ENCODE measurements at regions not wholly inside any gene's neighbourhood (a gene's known extent, or its start where the extent isn't known, plus 50 kb on each side); places are given as distances from the start of the nearest gene placed in this dataset.
"Not testable (repeated sequence)": the region's sequence is repeated elsewhere in the genome, so short reads cannot be mapped to it uniquely, and the experiment has no call there.

DNA sequence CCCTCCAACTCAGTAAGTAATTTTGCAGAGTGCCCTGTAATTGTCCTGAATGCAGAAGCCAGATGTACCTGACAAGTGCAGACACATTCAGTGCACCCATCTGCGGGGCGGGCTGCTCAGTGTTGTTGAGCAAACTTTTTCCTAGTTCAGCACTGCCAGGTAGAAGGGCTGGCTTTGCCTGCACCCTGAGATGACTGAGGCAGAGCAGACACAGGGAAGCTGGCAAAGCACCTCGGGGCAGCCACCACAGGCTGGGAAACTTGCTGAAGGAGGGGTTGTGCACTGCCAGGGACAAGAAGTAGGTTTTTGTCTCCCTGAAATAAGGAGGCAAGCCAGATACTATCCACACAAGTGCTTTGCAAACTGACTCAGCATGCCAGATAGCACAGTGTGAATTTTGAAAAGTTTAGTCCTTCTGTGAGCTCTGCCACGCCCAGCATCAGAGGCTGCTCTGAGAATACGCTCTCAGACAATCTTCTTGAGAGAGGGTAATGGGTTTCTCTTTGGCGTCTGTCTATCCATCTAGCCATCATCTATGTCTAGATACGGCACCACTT lies 62.3 kb downstream of the SOWAHC start:
- no peaks in the 10 kb centered on the region for H3K27me3 ChIP-seq
- TF ChIP-seq EP300 (IDR thresholded peaks at IDR 0.05): no peak
- no peak for TF ChIP-seq POLR2A (IDR thresholded peaks at IDR 0.05)
- no peak for TF ChIP-seq POLR2AphosphoS5 (IDR thresholded peaks at IDR 0.05)
- no peak for TF ChIP-seq CTCF (IDR thresholded peaks at IDR 0.05)
- 70 to 71% methylated on average over 7 of the region's 7 CpGs for WGBS, 2 donors
- DNase-seq: no peak
- H3K9me3 ChIP-seq: no peaks in the 10 kb centered on the region
- no peak overlapping the region for H3K4me3 ChIP-seq
- peak overlapping the region; percentile 24 to 61 (median 46) for H3K27ac ChIP-seq
- H3K4me1 ChIP-seq: peaks cover 41 to 52% (median 42%) of the 10 kb centered on the region in 4 donors
- ATAC-seq (ENCODE audit: low FRiP score in 2 of 2): peak; percentile 10 to 24
- H3K36me3 ChIP-seq: no peaks in the 10 kb centered on the region

DNA sequence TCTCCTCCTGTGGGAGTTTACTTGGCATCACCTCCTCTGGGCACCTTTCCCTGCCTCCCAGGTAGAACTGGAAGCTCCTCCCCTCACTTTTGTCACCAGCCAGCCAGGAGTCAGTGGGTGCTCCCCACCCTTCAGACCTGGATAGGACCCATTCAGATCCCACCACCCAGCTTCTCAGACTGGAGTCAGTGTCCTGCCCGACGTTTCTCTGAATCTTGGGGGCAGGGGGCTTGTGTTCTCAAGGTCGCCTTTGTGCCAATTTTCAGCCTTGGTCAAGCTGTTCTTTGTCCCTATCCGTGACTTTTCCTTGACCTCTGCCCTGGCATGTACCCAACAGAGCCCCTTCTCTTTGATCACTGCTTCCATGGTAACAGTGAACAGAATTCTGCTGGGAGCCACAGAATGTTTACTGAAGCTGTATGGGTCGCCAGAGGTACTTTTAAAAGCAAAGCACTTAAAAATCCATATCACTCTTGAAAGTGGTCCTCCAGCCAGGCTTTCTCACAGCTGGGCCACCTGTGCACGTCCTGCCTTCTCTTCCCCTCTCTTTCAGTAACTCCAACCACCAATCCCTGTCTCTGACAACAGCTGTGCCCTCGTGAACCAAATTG lies 63.1 kb downstream of the SOWAHC start:
- H3K27ac ChIP-seq: peak overlapping the region in 3 of 4 donors; percentile 5 to 61 (median 40)
- ATAC-seq (ENCODE audit: low FRiP score in 2 of 2); H3K4me3 ChIP-seq; DNase-seq; H3K9me3 ChIP-seq; H3K27me3 ChIP-seq; H3K36me3 ChIP-seq: not testable (repeated sequence)
- H3K4me1 ChIP-seq: peaks cover 46 to 56% (median 47%) of the 10 kb centered on the region in 4 donors
- WGBS, 2 donors: 38 to 51% methylated on average over 7 of the region's 7 CpGs

DNA sequence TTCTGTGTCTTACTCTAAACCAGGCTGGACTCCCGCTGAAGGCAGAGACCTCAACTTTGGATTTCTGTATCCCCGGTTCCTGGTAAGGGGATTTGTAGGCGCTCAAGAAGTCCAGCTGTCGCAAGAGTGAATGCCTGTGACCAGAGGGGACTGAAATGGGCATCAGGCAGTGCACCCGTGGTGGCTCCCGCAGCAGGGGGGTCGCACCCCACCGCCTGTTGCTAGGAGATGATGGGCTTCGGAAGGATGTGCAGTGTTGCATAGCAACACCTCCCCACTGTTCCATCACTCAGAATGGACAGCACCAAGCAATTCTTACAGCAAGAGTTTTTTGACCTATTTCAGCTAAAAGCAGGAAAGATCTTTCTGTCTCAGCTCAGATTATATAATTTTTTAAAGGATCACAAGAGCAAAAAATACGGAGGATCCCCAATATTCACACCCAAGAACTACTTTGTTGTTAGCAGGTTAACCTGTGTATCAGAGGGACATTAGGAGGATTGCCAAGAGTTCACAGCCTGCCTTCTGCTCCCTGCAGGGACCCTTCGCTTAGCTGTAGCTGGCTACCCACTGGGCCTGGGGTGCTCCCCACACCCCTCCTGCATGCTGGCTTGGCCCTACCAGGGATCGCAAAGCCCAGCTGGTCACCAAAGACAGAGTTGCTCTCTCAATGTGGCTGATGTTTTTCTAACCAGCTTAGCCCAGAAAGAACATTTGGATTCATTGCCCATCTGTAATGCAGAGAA lies 63.8 kb downstream of the SOWAHC start:
- peaks cover 46 to 56% (median 47%) of the 10 kb centered on the region in 4 donors for H3K4me1 ChIP-seq
- no peaks in the 10 kb centered on the region for H3K9me3 ChIP-seq
- no peaks in the 10 kb centered on the region for H3K36me3 ChIP-seq
- ATAC-seq (ENCODE audit: low FRiP score in 2 of 2) (no peak), DNase-seq (peak in 1 of 2 donors; percentile 30)
- H3K27ac ChIP-seq: peak overlapping the region in 3 of 4 donors; percentile 40 to 57 (median 53)
- H3K4me3 ChIP-seq: no peak overlapping the region
- TF ChIP-seq POLR2AphosphoS5 (IDR thresholded peaks at IDR 0.05) (no peak), EP300 (IDR thresholded peaks at IDR 0.05) (no peak), POLR2A (IDR thresholded peaks at IDR 0.05) (no peak), CTCF (IDR thresholded peaks at IDR 0.05) (no peak)
- no peaks in the 10 kb centered on the region for H3K27me3 ChIP-seq
- 69 to 80% methylated on average over 12 of the region's 12 CpGs for WGBS, 2 donors

- not testable (repeated sequence) for H3K9me3 ChIP-seq, H3K27me3 ChIP-seq, H3K4me3 ChIP-seq, H3K36me3 ChIP-seq
- H3K4me1 ChIP-seq: peaks cover 46 to 56% (median 47%) of the 10 kb centered on the region in 4 donors
- ATAC-seq (ENCODE audit: low FRiP score in 2 of 2): peak; percentile 19 to 60
- DNase-seq: peak in 1 of 2 donors; percentile 49
- peak overlapping the region in 3 of 4 donors; percentile 40 to 57 (median 53) for H3K27ac ChIP-seq
- WGBS, 2 donors: 49 to 54% methylated on average over 3 to 10 of the region's 10 CpGs
Measured at GRCh38 chr2:109678724-109679201, 64.6 kb downstream of the SOWAHC start.

DNA sequence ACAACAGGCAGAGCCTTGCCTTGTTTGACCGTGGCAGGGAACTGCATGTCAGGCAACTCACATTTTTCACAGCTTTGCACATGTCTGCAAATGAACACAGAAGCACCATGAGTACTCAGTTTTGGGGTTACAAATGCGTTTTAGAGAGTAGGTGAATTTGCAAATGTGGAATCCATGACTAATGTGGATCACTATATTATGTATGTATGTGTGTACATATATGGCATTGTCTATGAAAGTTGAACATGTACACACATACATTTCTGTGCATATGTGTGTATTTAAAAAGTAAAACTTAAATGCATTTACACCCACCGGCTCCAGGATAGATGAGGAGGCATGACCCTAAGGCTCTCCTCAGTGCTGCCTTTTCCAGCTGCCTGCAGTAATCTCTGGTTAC lies 65.1 kb downstream of the SOWAHC start:
- 62 to 70% methylated on average over 3 of the region's 3 CpGs for WGBS, 2 donors
- Histone ChIP-seq H3K27ac (peak overlapping the region in 2 of 4 donors; percentile 40 to 57), H3K9me3 (no peaks in the 10 kb centered on the region), H3K4me3 (no peak overlapping the region), H3K27me3 (no peaks in the 10 kb centered on the region), H3K36me3 (no peaks in the 10 kb centered on the region), H3K4me1 (peaks cover 46 to 56% (median 47%) of the 10 kb centered on the region in 4 donors)
- no peak for DNase-seq
- no peak for TF ChIP-seq POLR2A (IDR thresholded peaks at IDR 0.05)
- no peak for TF ChIP-seq EP300 (IDR thresholded peaks at IDR 0.05)
- no peak for TF ChIP-seq CTCF (IDR thresholded peaks at IDR 0.05)
- no peak for TF ChIP-seq POLR2AphosphoS5 (IDR thresholded peaks at IDR 0.05)
- no peak for ATAC-seq (ENCODE audit: low FRiP score in 2 of 2)
